Skeletal muscle satellite cell (primary cell): ENCODE measurements at regions not wholly inside any gene's neighbourhood (a gene's known extent, or its start where the extent isn't known, plus 50 kb on each side); places are given as distances from the start of the nearest gene placed in this dataset.

Experiments used
- H3K27me3 ChIP-seq: 2 replicates; pipeline ENCODE4 v1.7.0; 2013; ENCODE audit warnings: low read length; ENCODE audit not compliant: control insufficient read depth, insufficient read depth
- H3K36me3 ChIP-seq: 2 replicates; pipeline ENCODE4 v1.7.0; 2013; ENCODE audit warnings: mild to moderate bottlenecking, control low read depth, low read length; ENCODE audit not compliant: insufficient read depth
- H3K4me1 ChIP-seq: 2 replicates; pipeline ENCODE4 v1.7.0; 2013; ENCODE audit warnings: low read length; ENCODE audit not compliant: control insufficient read depth, insufficient read depth
- H3K4me2 ChIP-seq: 2 replicates; pipeline ENCODE4 v1.7.0; 2013; ENCODE audit warnings: mild to moderate bottlenecking, low read length
- H3K4me3 ChIP-seq: 2 replicates; pipeline ENCODE4 v1.7.0; 2013; ENCODE audit warnings: low read length
- H3K9ac ChIP-seq: 2 replicates; pipeline ENCODE4 v1.7.0; 2013; ENCODE audit warnings: mild to moderate bottlenecking, low read depth, low read length, moderate library complexity
- H3K9me3 ChIP-seq: replicated peaks from 2 replicates; pipeline ENCODE4 v1.7.0; 2013; ENCODE audit warnings: mild to moderate bottlenecking, control low read depth, low read length

- no peaks in the 10 kb centered on the region for H3K36me3 ChIP-seq
- H3K4me1 ChIP-seq, result peaks cover 16% of the 10 kb centered on the region
- no peak overlapping the region for H3K9ac ChIP-seq
- H3K27me3 ChIP-seq, result no peaks in the 10 kb centered on the region
- H3K4me2 ChIP-seq, result no peak overlapping the region
- H3K4me3 ChIP-seq, result no peak overlapping the region
- no peaks in the 10 kb centered on the region for H3K9me3 ChIP-seq
Observed at GRCh38 chr4:152107736-152108500, 347.1 kb upstream of the GATB start.

- H3K9ac ChIP-seq, result no peak overlapping the region
- no peaks in the 10 kb centered on the region for H3K36me3 ChIP-seq
- H3K9me3 ChIP-seq, result no peaks in the 10 kb centered on the region
- peak overlapping the region; percentile 9 for H3K4me3 ChIP-seq
- peak overlapping the region; percentile 52 for H3K4me2 ChIP-seq
- no peaks in the 10 kb centered on the region for H3K27me3 ChIP-seq
- H3K4me1 ChIP-seq, result peaks cover 16% of the 10 kb centered on the region
Observed at GRCh38 chr4:152106781-152107321, 346.0 kb upstream of the GATB start.

- Histone ChIP-seq H3K9ac (no peak overlapping the region), H3K4me1 (peaks cover 16% of the 10 kb centered on the region)
Observed at GRCh38 chr4:152106113-152106763, 345.4 kb upstream of the GATB start.

GRCh38 chr4:152104901-152105357 lies 344.1 kb upstream of the GATB start:
- Histone ChIP-seq H3K9ac (no peak overlapping the region), H3K4me3 (no peak overlapping the region), H3K9me3 (no peaks in the 10 kb centered on the region), H3K4me2 (no peak overlapping the region), H3K36me3 (no peaks in the 10 kb centered on the region), H3K4me1 (peaks cover 16% of the 10 kb centered on the region), H3K27me3 (no peaks in the 10 kb centered on the region)

More at GRCh38 chr4:152106113-152106763, 345.4 kb upstream of the GATB start:
- H3K4me3 ChIP-seq, result peak overlapping the region; percentile 9
- H3K9me3 ChIP-seq, result no peaks in the 10 kb centered on the region
- peak overlapping the region; percentile 52 for H3K4me2 ChIP-seq
- no peaks in the 10 kb centered on the region for H3K36me3 ChIP-seq
- H3K27me3 ChIP-seq, result no peaks in the 10 kb centered on the region

GRCh38 chr4:152104356-152104755 lies 343.5 kb upstream of the GATB start:
- Histone ChIP-seq H3K27me3 (no peaks in the 10 kb centered on the region), H3K9ac (no peak overlapping the region), H3K4me1 (peaks cover 16% of the 10 kb centered on the region), H3K36me3 (no peaks in the 10 kb centered on the region), H3K9me3 (no peaks in the 10 kb centered on the region), H3K4me3 (no peak overlapping the region), H3K4me2 (no peak overlapping the region)

- H3K9ac ChIP-seq, result no peak overlapping the region
- H3K4me2 ChIP-seq, result no peak overlapping the region
- no peaks in the 10 kb centered on the region for H3K36me3 ChIP-seq
- H3K27me3 ChIP-seq, result no peaks in the 10 kb centered on the region
- no peak overlapping the region for H3K4me3 ChIP-seq
- no peaks in the 10 kb centered on the region for H3K9me3 ChIP-seq
- H3K4me1 ChIP-seq, result peaks cover 16% of the 10 kb centered on the region
Observed at GRCh38 chr4:152103181-152103901, 342.5 kb upstream of the GATB start.

- no peaks in the 10 kb centered on the region for H3K9me3 ChIP-seq
- no peaks in the 10 kb centered on the region for H3K27me3 ChIP-seq
- no peak overlapping the region for H3K4me2 ChIP-seq
- H3K36me3 ChIP-seq, result no peaks in the 10 kb centered on the region
- H3K4me3 ChIP-seq, result no peak overlapping the region
- H3K4me1 ChIP-seq, result peaks cover 16% of the 10 kb centered on the region
- H3K9ac ChIP-seq, result no peak overlapping the region
Observed at GRCh38 chr4:152102436-152103000, 341.7 kb upstream of the GATB start.

GRCh38 chr4:152101556-152102435 lies 341.0 kb upstream of the GATB start:
- peaks cover 10% of the 10 kb centered on the region for H3K4me1 ChIP-seq
- no peak overlapping the region for H3K9ac ChIP-seq
- H3K9me3 ChIP-seq, result no peaks in the 10 kb centered on the region
- H3K4me3 ChIP-seq, result no peak overlapping the region
- no peak overlapping the region for H3K4me2 ChIP-seq
- no peaks in the 10 kb centered on the region for H3K36me3 ChIP-seq
- no peaks in the 10 kb centered on the region for H3K27me3 ChIP-seq

- no peaks in the 10 kb centered on the region for H3K27me3 ChIP-seq
- H3K9ac ChIP-seq, result no peak overlapping the region
Observed at GRCh38 chr4:152100379-152101201, 339.8 kb upstream of the GATB start.

GRCh38 chr4:152099981-152100378 lies 339.2 kb upstream of the GATB start:
- Histone ChIP-seq H3K9me3 (no peaks in the 10 kb centered on the region), H3K9ac (no peak overlapping the region), H3K4me2 (no peak overlapping the region), H3K36me3 (no peaks in the 10 kb centered on the region), H3K4me1 (no peaks in the 10 kb centered on the region), H3K27me3 (no peaks in the 10 kb centered on the region), H3K4me3 (no peak overlapping the region)

More at GRCh38 chr4:152100379-152101201, 339.8 kb upstream of the GATB start:
- no peaks in the 10 kb centered on the region for H3K36me3 ChIP-seq
- H3K4me3 ChIP-seq, result no peak overlapping the region
- no peaks in the 10 kb centered on the region for H3K4me1 ChIP-seq
- no peaks in the 10 kb centered on the region for H3K9me3 ChIP-seq
- H3K4me2 ChIP-seq, result no peak overlapping the region
